ENCODE measurements at regions not wholly inside any gene's neighbourhood (a gene's known extent, or its start where the extent isn't known, plus 50 kb on each side); places are given as distances from the start of the nearest gene placed in this dataset.

DNA sequence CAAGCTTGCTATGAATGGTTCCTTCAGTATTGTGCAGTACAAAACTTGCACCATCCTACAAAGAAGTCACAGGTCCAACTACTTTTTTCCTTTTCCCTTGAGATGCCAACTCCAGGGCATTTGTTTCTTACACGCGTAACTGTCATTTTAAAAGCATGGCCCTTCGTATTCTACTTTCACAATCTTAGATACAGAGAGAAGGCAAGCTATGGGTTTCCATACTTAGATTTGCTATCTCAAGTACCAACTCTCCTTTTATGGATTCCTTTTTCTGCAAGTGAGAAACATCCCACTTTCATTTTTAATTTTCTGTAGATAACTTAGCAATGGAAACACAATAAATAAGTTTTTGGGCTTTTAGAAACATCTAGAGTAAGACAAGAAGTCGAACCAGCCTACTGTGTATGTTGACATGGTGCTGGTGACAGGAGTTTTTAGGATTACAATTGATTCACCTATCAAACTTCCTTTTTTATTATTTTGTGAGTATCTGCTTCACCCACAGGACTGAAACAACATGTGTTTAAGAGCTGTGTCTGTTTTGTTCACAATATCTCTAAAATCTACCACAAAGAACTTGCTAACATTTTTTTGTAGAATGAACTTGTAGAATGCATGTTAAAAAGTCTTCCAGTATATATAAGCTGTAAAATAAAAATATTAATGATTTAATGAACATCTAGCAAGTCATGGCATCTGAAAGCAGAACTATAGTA, 124.1 kb downstream of the FAM174A start:
- Histone ChIP-seq H3K4me1 (ENCODE audit: insufficient read depth, low read length, poor library complexity, severe bottlenecking) (no peaks in the 10 kb centered on the region), H3K4me2 (ENCODE audit: low read depth, low read length, poor library complexity, severe bottlenecking) (peak overlapping the region; percentile 26), H3K9ac (ENCODE audit: low read depth, low read length, poor library complexity, severe bottlenecking) (no peak overlapping the region), H3F3A (ENCODE audit: low read depth) (no peaks in the 10 kb centered on the region), H3K4me3 (ENCODE audit: low read length, poor library complexity, severe bottlenecking) (peak overlapping the region; percentile 6), H2AFZ (ENCODE audit: low read length) (no peak overlapping the region), H4K20me1 (ENCODE audit: insufficient read depth, low read length, poor library complexity, severe bottlenecking) (no peaks in the 10 kb centered on the region), H3K36me3 (ENCODE audit: insufficient read depth, low read length) (no peaks in the 10 kb centered on the region), H3K9me2 (replicated peaks; ENCODE audit: low read depth, low read length) (no peaks in the 10 kb centered on the region), H3K79me2 (ENCODE audit: insufficient read depth, low read length) (no peaks in the 10 kb centered on the region), H3K9me3 (ENCODE audit: insufficient read depth, low read depth, low read length) (no peaks in the 10 kb centered on the region), H3K27me3 (ENCODE audit: insufficient read depth, low read length, poor library complexity, severe bottlenecking) (no peaks in the 10 kb centered on the region)
- TF ChIP-seq, protein P1, sequence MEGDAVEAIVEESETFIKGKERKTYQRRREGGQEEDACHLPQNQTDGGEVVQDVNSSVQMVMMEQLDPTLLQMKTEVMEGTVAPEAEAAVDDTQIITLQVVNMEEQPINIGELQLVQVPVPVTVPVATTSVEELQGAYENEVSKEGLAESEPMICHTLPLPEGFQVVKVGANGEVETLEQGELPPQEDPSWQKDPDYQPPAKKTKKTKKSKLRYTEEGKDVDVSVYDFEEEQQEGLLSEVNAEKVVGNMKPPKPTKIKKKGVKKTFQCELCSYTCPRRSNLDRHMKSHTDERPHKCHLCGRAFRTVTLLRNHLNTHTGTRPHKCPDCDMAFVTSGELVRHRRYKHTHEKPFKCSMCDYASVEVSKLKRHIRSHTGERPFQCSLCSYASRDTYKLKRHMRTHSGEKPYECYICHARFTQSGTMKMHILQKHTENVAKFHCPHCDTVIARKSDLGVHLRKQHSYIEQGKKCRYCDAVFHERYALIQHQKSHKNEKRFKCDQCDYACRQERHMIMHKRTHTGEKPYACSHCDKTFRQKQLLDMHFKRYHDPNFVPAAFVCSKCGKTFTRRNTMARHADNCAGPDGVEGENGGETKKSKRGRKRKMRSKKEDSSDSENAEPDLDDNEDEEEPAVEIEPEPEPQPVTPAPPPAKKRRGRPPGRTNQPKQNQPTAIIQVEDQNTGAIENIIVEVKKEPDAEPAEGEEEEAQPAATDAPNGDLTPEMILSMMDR (conservative IDR thresholded peaks at IDR 0.05; ENCODE audit: low read length): no peak
- no peak for TF ChIP-seq EZH2phosphoT487 (IDR thresholded peaks at IDR 0.05; ENCODE audit: borderline replicate concordance)

DNA sequence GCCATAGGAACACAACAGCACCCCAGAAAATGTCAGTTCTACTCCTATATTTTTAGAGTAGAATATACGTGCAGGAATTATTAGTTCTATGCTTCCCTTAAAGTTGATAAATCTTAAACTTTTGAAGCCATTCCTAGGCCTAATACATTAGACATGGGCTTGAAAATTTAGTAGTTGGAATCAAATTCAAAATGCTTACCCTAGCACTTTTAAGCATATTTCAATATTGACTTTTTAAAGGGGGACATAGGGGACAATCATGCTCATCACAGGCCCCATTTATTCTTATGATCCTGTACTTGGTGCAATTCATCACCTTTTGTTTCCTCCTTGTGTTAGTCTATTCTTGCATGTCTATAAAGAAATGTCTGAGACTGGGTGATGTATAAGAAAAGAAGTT, 129.0 kb downstream of the FAM174A start:
- no peak overlapping the region for H3K4me2 ChIP-seq (ENCODE audit: low read depth, low read length, poor library complexity, severe bottlenecking)

DNA sequence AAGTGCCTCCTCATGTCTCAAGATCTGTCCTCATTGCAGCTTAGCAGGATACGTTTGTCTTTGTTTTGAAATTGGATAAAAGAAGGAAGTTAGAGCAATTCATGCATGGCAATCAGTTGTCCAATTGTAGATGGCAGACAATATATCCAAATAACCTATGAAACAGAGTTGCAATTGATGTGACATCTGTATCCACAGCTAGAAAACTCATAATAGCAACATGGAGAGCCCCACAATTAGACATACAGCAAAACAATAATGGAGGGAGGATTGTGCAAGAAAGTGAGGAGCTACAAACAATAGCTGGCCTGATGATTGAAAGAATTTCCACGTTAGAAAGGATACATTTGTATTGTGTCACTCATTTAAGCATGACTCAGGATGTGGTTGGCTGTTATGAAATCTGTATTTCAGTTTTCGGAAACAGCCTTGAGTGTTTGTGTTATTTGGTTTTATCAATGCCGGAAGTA, 132.0 kb downstream of the FAM174A start:
- Histone ChIP-seq H3K4me1 (ENCODE audit: insufficient read depth, low read length, poor library complexity, severe bottlenecking) (no peaks in the 10 kb centered on the region), H3K36me3 (ENCODE audit: insufficient read depth, low read length) (no peaks in the 10 kb centered on the region), H3K79me2 (ENCODE audit: insufficient read depth, low read length) (no peaks in the 10 kb centered on the region), H3F3A (ENCODE audit: low read depth) (no peaks in the 10 kb centered on the region), H4K20me1 (ENCODE audit: insufficient read depth, low read length, poor library complexity, severe bottlenecking) (no peaks in the 10 kb centered on the region), H3K4me2 (ENCODE audit: low read depth, low read length, poor library complexity, severe bottlenecking) (no peak overlapping the region), H3K9ac (ENCODE audit: low read depth, low read length, poor library complexity, severe bottlenecking) (no peak overlapping the region), H2AFZ (ENCODE audit: low read length) (0 out of 2 replicates have a peak overlapping the region, but pooled peaks have one; percentile 61), H3K9me2 (replicated peaks; ENCODE audit: low read depth, low read length) (no peaks in the 10 kb centered on the region), H3K27me3 (ENCODE audit: insufficient read depth, low read length, poor library complexity, severe bottlenecking) (no peaks in the 10 kb centered on the region), H3K4me3 (ENCODE audit: low read length, poor library complexity, severe bottlenecking) (no peak overlapping the region), H3K9me3 (ENCODE audit: insufficient read depth, low read depth, low read length) (no peaks in the 10 kb centered on the region)
- TF ChIP-seq, protein P1 (conservative IDR thresholded peaks at IDR 0.05; ENCODE audit: low read length): no peak
- no peak for TF ChIP-seq EZH2phosphoT487 (IDR thresholded peaks at IDR 0.05; ENCODE audit: borderline replicate concordance)

More for the DNA sequence above, 129.0 kb downstream of the FAM174A start:
- Histone ChIP-seq H3K9ac (ENCODE audit: low read depth, low read length, poor library complexity, severe bottlenecking) (no peak overlapping the region), H4K20me1 (ENCODE audit: insufficient read depth, low read length, poor library complexity, severe bottlenecking) (no peaks in the 10 kb centered on the region), H3K36me3 (ENCODE audit: insufficient read depth, low read length) (no peaks in the 10 kb centered on the region), H2AFZ (ENCODE audit: low read length) (no peak overlapping the region), H3K4me1 (ENCODE audit: insufficient read depth, low read length, poor library complexity, severe bottlenecking) (no peaks in the 10 kb centered on the region), H3K9me2 (replicated peaks; ENCODE audit: low read depth, low read length) (no peaks in the 10 kb centered on the region), H3K27me3 (ENCODE audit: insufficient read depth, low read length, poor library complexity, severe bottlenecking) (no peaks in the 10 kb centered on the region), H3F3A (ENCODE audit: low read depth) (no peaks in the 10 kb centered on the region), H3K9me3 (ENCODE audit: insufficient read depth, low read depth, low read length) (no peaks in the 10 kb centered on the region), H3K4me3 (ENCODE audit: low read length, poor library complexity, severe bottlenecking) (no peak overlapping the region), H3K79me2 (ENCODE audit: insufficient read depth, low read length) (no peaks in the 10 kb centered on the region)
- no peak for TF ChIP-seq EZH2phosphoT487 (IDR thresholded peaks at IDR 0.05; ENCODE audit: borderline replicate concordance)
- TF ChIP-seq, protein P1 (conservative IDR thresholded peaks at IDR 0.05; ENCODE audit: low read length): no peak
